ENCODE measurements at regions not wholly inside any gene's neighbourhood (a gene's known extent, or its start where the extent isn't known, plus 50 kb on each side); places are given as distances from the start of the nearest gene placed in this dataset.

DNA sequence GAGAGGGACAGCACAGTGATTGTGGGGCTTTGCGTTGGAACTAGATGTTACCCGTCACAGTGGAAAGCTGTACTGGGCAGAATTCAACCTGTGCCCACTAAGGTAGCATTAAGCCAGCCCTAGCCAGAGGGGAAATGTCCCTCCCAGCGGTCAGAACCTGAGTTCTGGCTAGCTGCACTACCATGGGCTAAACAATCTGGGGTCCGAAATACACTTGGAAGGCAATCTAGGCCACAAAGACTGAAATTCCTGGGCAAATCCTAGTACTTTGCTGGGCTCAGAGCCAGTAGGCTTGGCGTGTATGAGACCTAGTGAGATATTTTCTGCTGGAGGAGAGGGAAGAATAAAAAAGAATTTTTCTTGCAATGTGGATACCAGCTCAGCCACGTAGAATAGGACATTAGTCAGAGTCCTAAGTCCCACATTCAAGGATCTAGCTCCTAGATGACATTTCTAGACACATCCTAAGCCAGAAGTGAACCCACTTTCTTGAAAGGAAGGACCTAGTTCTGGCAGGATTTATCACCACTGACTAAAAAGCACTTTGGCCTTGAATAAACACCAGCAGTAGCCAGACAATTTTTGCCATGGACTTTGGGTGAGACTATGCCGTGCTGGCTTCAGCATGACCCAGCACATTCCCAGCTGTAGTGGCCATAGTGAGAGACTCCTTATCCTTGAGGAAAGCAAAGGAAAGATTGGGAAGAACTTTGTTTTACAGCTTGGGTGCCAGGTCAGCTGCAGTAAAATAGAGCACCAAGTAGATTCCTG is 618.0 kb downstream of the BRINP1 start:
- 85% methylated on average over 7 of the region's 7 CpGs for WGBS (ENCODE audit: insufficient coverage)
- Mint-ChIP-seq H3K4me1 (no peaks in the 10 kb centered on the region), H3K27me3 (ENCODE audit: low read depth in 2 of 2) (no peaks in the 10 kb centered on the region), H3K4me3 (no peak overlapping the region), H3K27ac (no peak overlapping the region), H3K9me3 (peaks cover 3 to 6% of the 10 kb centered on the region in 2 donors), H3K36me3 (no peaks in the 10 kb centered on the region)
- peaks cover 8% of the 10 kb centered on the region for H3K9me3 ChIP-seq (ENCODE audit: control insufficient read depth, insufficient read depth, low read length)
- no peaks in the 10 kb centered on the region for H3K36me3 ChIP-seq (ENCODE audit: control insufficient read depth, insufficient read depth, low read length)
- H3K27me3 ChIP-seq (ENCODE audit: control insufficient read depth, insufficient read depth, low read length): no peaks in the 10 kb centered on the region
- TF ChIP-seq, protein P1, sequence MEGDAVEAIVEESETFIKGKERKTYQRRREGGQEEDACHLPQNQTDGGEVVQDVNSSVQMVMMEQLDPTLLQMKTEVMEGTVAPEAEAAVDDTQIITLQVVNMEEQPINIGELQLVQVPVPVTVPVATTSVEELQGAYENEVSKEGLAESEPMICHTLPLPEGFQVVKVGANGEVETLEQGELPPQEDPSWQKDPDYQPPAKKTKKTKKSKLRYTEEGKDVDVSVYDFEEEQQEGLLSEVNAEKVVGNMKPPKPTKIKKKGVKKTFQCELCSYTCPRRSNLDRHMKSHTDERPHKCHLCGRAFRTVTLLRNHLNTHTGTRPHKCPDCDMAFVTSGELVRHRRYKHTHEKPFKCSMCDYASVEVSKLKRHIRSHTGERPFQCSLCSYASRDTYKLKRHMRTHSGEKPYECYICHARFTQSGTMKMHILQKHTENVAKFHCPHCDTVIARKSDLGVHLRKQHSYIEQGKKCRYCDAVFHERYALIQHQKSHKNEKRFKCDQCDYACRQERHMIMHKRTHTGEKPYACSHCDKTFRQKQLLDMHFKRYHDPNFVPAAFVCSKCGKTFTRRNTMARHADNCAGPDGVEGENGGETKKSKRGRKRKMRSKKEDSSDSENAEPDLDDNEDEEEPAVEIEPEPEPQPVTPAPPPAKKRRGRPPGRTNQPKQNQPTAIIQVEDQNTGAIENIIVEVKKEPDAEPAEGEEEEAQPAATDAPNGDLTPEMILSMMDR (IDR thresholded peaks at IDR 0.05): no peak
- intact Hi-C loops (cut with micrococcal nuclease): no loop called here
- H3K27ac ChIP-seq (ENCODE audit: low read length): no peak overlapping the region
- ATAC-seq (no peak), DNase-seq (no peak)
- H3K4me1 ChIP-seq (ENCODE audit: control insufficient read depth, insufficient read depth, low read length): no peaks in the 10 kb centered on the region
- no peak overlapping the region for H3K4me3 ChIP-seq (ENCODE audit: low read length)

DNA sequence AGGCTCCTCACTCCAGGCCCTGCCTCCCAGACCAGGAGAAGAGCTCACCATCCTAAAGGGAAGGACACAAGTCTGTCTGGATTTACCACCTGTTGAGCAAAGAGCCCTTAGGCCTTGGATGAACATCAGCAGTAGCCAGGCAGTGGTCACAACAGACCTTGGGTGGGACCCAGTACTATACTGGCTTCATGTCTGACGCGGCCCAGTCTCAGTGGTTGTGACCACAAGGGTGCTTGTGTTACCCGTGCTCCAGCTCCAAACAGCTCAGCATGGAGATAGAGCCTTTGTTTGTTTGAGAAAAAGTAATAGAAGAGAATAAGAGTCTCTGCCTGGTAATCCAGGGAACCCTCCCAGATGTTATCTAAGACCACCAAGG is 617.4 kb downstream of the BRINP1 start:
- Mint-ChIP-seq H3K4me3 (no peak overlapping the region), H3K36me3 (no peaks in the 10 kb centered on the region), H3K27me3 (ENCODE audit: low read depth in 2 of 2) (no peaks in the 10 kb centered on the region), H3K9me3 (peaks cover 3 to 6% of the 10 kb centered on the region in 2 donors), H3K27ac (no peak overlapping the region), H3K4me1 (no peaks in the 10 kb centered on the region)
- 71% methylated on average over 3 of the region's 3 CpGs for WGBS (ENCODE audit: insufficient coverage)
- Histone ChIP-seq H3K4me1 (ENCODE audit: control insufficient read depth, insufficient read depth, low read length) (no peaks in the 10 kb centered on the region), H3K9me3 (ENCODE audit: control insufficient read depth, insufficient read depth, low read length) (peaks cover 8% of the 10 kb centered on the region), H3K4me3 (ENCODE audit: low read length) (no peak overlapping the region), H3K27me3 (ENCODE audit: control insufficient read depth, insufficient read depth, low read length) (no peaks in the 10 kb centered on the region), H3K36me3 (ENCODE audit: control insufficient read depth, insufficient read depth, low read length) (no peaks in the 10 kb centered on the region), H3K27ac (ENCODE audit: low read length) (no peak overlapping the region)
- DNase-seq (no peak), ATAC-seq (no peak)
- TF ChIP-seq, protein P1 (IDR thresholded peaks at IDR 0.05): no peak
- intact Hi-C loops (cut with micrococcal nuclease): no loop called here

DNA sequence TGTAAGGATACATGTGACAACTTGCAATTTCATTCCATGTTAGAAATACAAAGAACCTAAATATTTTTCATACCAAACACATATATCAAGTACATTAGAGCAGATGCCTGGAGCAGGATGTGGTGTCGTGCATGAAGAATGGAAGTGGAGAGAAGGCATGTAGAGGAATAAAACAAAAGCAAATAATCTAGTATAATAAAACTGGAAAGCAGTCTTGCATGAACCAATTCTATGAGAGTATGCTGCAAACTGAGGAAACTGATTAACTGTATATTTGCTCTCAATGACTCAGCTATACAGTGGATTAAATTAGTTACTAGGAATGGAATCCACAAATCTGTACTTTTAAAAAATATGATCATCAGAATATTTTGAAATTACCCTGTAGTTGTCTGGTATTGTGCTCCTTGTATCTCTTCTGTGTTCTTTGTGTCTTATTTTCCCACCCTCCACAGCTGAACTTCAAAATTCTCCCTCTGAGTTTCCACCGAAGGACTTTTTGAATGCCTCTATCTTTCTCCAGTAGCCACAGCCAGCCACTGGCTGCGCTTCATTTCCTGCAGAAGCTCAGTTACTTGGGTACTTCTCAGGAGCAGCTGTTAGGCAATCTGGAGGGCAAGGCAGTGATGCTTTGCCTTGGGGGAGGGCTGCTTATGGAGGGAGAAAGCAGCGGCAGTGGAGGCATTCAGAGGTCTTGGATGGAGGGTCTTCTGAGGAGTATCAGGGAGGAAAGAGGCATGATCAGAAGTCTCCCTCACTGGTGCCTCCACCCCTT is 608.0 kb downstream of the BRINP1 start:
- peaks cover 8 to 22% of the 10 kb centered on the region in 2 donors for H3K9me3 Mint-ChIP-seq
- Histone ChIP-seq H3K27me3 (ENCODE audit: control insufficient read depth, insufficient read depth, low read length) (no peaks in the 10 kb centered on the region), H3K27ac (ENCODE audit: low read length) (no peak overlapping the region), H3K4me1 (ENCODE audit: control insufficient read depth, insufficient read depth, low read length) (no peaks in the 10 kb centered on the region), H3K36me3 (ENCODE audit: control insufficient read depth, insufficient read depth, low read length) (no peaks in the 10 kb centered on the region), H3K9me3 (ENCODE audit: control insufficient read depth, insufficient read depth, low read length) (peaks cover 13% of the 10 kb centered on the region), H3K4me3 (ENCODE audit: low read length) (no peak overlapping the region)
- DNase-seq (no peak), ATAC-seq (no peak)
- TF ChIP-seq, protein P1 (IDR thresholded peaks at IDR 0.05): no peak
- no peaks in the 10 kb centered on the region for H3K27me3 Mint-ChIP-seq (ENCODE audit: low read depth in 2 of 2)
- intact Hi-C loops (cut with micrococcal nuclease): no loop called here
- no peak overlapping the region for H3K4me3 Mint-ChIP-seq
- H3K36me3 Mint-ChIP-seq: no peaks in the 10 kb centered on the region
- no peak overlapping the region for H3K27ac Mint-ChIP-seq
- WGBS (ENCODE audit: insufficient coverage): 79% methylated on average over 3 of the region's 4 CpGs
- H3K4me1 Mint-ChIP-seq: no peaks in the 10 kb centered on the region

Measured in natural killer cell (primary cell).